HS-27A (cell line): ENCODE measurements at regions not wholly inside any gene's neighbourhood (a gene's known extent, or its start where the extent isn't known, plus 50 kb on each side); places are given as distances from the start of the nearest gene placed in this dataset.
"Not testable (repeated sequence)": the region's sequence is repeated elsewhere in the genome, so short reads cannot be mapped to it uniquely, and the experiment has no call there.

Source experiments
- DNase-seq: peaks from one replicate; pipeline ENCODE4 v3.0.0-alpha.2; 2012; ENCODE audit warnings: low read depth, missing footprints

DNA sequence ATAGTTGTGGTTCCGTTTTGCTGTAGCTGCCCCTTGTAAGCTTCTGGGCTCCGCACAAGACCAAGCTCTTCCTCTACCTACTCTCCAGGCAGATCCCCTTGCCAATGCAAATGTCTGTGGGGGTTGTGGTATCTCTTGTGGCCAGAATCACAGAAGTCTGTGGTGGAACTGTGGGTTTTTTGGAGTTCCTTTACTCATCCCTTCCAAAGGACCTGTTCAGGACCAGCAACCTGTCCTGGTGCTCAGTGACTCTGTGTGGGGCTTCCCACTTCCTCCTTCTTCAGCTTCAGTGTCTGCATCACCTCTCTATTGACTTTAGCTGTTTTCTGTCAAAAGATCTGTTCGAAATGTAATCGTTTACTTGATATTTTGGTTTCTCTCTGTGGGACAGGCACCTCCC, 441.3 kb upstream of the ADAMTSL1 start:
- DNase-seq: no peak

DNA sequence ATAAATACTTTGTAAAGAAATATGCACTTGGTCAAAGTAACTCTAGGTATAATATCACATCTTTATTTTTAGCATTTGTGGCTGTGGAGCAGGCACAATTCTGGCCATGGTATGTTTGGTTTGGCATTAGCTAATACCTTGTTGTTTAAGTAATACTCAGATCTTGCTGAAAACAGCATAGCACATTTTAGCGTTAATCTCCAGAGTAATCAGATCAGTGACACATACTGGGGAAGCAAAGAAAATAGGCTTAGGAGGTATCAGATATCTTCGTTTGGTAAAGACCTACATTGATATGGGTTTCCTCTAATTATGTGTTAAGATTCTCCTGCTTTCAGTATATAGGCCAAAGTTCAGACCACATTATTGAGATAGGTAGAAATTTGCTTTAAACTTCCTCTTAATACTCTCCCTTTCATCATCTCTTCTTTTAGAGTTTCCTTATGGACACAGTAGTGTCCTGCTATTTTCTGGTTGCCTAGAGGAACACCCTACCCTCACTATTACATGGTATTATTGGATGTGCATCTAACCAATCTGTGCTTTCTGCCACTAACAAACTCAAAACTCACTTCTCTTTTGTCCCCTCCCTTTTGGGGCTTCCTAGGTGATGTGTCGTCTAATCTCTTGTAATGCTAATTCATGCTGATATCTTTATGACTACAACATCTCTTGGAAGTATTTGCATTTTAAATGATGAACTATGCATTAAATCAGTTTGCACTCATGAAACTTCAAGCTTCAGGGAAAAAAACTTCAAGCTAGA, 437.3 kb upstream of the ADAMTSL1 start:
- DNase-seq: no peak

DNA sequence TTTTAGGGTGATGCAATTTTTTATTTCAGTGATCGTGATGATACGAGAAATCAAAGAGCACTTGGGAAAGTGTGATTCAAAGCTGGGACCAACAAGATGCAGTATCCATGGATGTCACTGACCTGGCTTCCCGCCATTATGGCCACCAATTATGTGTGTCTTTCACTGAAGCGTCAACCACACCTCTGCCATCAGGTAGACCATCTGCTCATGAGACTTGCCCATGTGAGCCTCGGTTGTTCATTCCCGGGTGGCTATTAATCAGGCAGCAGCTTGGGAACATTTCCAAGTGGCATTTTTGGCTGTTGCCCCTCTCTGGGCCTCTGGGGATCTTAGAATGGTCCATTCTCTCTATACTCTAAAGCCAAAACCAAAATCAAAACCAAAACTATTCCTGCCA, 436.0 kb upstream of the ADAMTSL1 start:
- DNase-seq: no peak

DNA sequence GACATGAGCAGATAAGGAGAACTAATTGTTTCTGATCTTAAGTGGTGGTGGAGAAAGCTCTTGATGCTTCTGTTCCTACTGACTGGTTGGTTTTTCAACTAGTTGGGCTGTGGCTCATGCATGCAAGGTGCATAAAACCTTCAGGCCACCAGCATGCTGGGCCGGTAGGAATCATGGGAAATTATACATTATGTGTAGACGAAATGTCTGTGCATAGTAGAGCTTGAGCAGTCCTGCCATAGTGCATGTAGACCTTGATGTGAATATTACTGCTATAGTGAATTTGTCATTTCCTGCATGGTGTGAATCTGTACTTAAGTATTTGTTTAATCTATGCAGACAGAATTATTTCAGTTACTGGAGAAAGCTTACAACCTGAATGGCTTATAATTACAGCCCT, 433.6 kb upstream of the ADAMTSL1 start:
- DNase-seq: no peak

DNA sequence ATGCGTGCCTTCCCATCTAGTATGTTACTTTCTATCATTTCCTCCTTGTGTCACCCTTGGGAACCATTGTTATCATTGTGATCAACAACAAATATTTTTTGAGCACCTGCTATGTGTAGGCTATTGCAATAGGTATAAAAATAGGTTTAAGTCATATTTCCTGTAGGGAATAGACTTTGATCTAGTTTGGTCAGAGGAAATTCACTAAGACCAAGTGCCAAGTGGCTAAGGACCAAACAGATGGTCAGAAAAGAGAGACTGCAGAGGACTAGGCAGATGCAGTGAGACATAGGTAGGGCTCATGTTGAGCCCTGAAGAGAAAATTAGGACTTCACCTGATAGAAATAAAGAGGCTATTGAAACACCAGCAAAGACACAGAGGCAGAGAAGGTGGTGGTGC, 430.0 kb upstream of the ADAMTSL1 start:
- no peak for DNase-seq

DNA sequence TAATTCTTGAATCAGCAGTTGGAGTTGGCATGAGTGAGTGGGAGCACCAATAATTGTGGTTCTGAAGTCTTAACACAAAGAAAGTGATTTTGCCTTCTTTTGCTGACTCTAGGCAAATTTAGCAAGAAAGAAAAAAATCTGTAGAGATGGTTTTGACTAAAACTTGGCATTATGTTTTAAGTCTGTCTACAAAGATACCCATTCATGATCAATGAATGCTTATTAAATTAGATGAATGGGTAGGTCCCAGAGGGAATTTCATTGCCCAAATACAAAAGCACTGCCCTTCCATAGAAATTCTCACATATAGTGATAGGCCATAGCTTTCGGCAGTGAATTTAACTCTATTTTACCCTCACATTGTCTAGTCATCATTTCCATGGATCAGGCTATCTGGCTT, 428.6 kb upstream of the ADAMTSL1 start:
- DNase-seq: no peak

DNA sequence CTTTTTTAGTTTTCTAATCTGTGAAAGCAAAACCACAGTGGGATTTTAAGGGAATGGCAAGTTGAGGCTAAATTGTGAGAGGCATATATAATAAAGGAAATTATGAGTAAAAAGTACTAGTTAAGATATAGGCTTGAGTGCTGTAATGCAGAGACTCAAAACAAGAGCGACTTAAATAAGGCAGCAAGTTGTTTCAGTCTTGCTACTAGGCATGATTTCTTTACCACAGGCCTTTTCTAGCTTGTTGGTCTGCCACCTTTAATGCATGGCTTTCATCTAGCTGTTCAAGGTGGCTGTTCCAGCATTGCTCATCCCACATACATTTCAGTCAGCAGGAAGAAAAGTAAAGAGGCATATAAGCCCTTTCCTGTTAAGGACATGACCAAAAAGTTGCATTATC, 427.9 kb upstream of the ADAMTSL1 start:
- no peak for DNase-seq

DNA sequence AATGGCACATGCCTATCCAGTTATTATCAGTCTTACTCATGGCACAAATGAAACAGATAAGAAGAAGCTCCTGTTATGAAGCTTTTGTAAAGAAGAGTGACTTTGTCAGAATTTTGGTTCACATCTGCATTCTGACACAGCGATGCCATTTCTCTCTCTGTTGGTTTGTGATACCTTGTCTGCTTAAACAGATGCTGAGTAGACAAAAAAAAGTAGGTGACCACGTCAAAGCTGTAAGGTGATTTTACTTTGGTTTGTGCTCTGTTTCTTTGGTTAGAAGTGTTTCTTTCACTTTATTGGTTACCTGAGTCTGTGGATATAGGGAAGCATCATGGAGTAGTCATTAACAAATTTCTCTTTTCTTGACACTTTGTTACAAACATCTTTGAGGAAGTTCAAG, 422.3 kb upstream of the ADAMTSL1 start:
- DNase-seq: no peak

DNA sequence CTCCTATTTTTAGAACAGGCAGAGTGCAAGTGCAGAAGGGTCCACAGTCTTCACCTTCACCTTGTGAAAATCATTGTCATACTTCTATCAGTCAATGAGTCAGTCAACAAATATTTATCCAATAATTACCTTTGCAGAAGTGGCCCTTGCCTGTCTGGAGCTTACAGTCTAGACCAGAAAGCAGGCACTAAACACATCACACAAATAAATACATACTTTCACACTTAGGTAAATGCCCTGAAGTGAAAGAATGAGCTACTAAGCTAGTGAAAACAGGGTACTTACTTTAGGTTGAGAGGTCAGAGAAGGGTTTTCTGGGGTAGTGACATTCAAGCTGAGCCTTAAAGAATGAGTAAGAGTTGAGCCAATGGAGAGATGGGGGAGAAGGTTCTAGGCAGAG, 421.9 kb upstream of the ADAMTSL1 start:
- no peak for DNase-seq

DNA sequence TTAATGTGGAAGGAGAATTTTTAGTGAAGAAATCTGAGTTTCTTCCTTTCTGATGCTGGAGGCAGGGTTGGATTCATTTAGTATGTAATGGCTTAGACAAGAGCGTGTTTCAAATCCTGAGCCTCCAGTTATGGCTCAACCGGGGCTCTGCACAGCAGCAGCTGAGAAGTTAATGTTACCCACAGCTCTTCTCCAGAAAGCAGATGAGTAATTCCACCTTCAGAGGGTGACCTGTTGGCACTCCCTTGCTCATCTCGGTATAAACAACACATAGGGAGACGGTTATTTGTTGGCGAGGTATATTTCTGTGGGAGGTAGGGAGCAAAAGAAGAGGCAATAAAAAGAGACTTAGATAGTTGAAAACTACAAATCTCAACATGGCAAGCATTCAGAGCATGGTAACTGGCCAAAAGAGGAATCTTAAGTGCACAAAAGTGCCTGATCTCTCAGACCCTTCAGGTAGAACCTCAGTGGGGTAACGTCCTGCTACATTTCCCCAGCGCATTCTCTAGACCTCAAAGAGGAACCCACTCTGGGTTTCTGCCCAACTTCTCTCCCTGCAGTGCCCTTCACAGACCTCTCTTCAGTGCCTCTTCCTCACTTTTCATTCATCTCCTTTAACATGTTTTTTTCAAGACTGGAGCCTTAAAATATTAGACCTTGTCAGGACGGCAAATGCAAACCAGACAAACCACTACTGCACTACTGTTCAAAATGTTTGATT, 417.5 kb upstream of the ADAMTSL1 start:
- DNase-seq: no peak

DNA sequence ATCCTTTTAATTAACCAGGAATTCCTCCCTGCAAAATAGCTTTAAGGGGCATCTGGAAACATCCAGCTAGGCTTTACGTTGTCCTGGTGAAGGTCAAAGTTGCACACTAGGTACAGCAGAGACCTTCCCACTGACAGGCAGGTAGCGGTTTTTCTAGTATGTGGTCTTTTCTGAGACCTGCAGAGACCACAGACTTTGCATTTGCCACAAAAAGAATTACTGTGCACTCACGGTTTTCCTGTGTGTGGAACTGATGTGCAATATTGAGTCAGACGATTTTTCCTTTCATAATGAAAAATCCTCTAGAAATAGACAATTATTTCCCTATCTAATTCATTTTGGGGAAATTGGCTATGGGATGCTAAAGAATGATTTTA, 417.0 kb upstream of the ADAMTSL1 start:
- DNase-seq: no peak

DNA sequence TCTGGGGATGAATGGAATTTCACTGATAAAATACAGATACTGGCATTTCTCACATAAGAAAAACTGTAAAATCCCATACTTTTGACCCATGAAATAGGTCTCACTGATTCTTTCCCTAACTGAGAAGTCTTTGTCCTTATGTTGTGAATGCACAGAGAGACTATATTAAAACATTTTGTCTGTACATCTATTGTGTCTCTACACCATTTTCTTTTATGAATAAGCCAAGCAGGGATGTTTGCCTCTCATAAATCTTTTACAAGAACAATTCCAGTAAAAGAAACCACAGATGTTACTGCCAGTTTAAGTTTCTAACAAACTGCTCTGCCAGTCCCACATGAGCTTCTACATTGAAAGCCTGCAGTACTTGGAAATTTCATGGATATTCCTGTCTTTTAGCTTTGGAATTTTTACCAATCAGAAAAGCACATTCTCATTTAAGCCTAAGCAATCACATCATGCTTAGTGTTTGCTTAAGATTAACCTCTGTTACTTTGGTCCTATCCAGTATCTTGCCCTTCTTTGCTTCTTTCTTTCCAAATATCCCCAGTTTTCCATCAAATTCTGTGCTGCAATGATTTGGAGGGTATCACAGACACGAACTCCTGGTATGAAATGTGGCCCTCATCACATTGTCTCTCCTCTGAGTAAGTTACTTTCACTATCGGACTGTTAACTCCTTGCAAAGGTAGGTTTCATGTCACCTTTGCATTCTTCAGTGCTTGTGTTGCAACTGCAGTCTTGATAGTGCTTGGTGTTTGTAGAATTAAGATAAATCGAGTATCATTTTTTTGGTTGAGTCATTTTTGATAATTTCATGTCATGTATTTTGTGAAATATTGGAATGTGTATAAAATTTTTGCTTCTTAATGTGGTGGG, 415.1 kb upstream of the ADAMTSL1 start:
- no peak for DNase-seq

DNA sequence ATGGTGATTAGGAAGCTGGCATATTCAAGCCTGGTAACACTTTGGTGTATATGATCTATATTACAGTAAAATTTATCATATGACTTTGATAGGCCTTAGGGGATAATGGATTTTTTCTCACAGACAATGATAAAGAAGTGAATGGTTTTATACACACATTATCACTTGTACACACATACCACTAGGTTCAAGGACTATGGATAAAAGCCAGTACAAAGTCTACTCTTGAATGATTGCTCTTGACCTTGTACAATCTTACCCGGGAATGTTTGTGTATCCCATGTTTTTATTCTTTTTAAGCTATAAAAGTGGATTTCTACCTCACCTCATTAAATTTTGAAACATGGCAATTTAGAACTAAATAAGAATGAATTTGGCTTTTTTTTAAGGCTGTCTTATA, 414.5 kb upstream of the ADAMTSL1 start:
- DNase-seq: no peak

DNA sequence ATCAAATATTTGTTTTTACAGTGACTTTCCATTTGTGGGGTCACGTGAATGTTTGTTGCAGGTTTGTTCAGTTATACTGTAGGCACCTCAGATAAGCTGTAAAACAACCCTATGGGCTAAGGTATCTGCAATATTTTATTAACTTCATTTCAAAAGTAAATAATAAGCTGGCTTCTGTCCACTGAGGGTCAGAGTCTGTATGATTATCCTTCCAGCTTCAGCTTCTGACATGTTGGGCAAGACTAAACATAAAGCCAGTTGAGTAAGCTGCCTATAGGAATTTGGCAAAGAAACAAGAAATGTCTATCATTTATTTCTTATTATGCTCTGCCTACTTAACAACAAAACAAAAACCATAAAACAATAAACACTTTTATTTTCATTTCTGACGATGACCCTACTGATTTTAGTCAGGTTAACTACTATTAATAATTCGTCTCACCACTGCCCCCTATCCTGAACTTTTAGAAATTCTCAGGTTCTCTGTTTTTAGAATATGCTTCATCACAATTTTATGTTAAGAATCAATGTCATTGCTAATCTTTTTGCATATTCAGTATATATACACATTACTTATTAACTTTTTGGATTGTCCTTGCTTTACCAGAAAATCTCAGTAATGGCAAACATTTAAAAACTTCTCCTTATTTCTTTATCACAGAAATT, 413.6 kb upstream of the ADAMTSL1 start:
- DNase-seq: no peak

DNA sequence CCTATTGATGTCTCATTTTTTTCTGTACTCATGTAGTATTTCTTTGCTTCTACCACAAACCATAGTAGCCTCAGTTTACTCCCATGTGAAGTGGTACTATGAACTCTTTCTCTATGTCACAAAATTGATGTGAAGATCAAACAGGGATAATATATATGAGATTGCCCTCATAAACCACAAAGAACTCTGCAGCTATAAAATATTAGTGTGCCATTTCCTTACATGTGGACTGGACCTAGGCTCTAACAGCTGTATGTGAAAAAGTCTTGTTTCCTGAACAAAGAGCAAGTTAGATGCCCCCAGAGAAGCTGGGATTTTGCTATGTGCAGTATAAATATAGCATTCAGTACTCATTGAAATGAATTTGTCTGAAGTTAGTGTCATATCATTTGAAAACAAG, 412.6 kb upstream of the ADAMTSL1 start:
- no peak for DNase-seq

DNA sequence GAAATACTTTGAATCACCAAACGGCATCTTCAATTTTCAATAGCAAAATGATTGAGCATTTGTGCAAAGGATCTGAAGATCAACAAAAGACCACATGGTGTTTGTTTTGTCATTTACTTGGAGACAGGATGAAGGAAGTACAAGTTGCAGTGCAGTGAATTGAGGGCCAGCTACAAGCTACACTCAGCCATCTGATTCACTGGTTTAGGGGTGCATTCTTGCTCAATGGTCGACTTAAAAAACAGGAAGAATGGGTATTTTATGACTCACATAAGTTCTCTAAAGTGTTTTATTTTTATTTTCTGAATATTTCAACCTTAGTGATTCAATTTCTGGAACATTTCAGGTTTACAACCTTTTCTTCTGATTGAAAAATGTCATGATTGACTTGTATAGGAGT, 412.1 kb upstream of the ADAMTSL1 start:
- DNase-seq: no peak

DNA sequence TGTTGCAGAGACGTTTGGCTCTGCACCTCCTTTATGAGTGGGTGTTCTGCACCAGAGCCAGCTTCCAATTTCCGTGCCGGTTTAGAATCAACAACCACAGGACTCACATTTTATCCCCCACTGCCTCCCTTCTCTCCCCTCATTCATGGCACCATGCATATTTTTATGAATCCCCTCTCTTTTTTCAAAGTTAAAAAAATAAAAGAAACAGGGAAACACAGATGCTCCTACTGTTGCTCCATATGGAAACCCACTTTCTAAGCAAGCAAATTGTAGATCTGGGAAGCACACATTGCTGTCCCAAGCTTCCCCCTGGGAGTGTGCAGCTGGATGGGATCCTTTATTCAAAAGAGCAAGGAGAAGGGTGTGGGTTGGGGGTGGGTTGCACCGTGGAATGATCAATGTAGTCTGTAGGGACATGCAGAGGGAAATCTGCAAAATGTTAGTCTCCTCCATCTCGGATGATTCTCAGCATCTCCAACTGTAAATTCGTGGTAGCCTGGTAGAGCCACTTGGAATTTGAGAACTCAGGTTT, 410.0 kb upstream of the ADAMTSL1 start:
- no peak for DNase-seq

DNA sequence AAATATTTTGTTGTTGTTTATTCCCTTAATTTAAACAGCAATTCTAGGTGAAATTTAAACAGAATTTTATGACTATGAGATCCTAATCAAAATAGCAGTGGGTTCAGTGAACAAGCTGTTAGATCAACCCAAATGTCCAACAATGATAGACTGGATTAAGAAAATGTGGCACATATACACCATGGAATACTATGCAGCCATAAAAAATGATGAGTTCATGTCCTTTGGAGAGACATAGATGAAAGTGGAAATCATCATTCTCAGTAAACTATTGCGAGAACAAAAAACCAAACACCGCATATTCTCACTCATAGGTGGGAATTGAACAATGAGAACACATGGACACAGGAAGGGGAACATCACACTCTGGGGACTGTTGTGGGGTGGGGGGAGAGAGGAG, 407.3 kb upstream of the ADAMTSL1 start:
- not testable (repeated sequence) for DNase-seq

DNA sequence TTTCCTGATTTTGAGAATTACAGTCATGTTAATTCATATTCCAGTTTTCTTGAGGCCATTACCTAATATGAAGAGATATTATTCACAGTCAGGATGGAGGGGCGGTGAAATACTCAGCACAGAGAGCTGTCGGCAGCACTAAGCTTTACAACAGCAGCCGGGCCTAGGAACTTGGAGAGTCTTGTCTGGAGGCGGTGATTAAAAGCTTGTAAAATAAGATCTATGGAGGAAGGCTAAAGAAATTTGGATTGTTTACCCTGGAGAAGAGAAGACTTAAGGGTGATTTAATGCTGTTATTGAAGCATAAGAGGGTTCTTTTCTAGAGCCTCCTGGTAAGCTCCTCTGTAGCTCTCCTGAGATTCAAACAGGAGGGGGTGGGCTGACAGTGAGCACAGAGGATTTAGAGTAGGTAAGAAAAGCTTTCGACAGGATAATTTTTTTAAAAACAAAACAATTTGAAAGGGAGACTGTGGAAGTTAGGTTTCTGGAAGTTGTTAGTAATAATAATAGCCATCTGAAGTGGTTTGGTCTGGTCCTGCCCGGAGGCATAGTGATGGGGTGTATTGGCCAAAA, 406.3 kb upstream of the ADAMTSL1 start:
- no peak for DNase-seq

DNA sequence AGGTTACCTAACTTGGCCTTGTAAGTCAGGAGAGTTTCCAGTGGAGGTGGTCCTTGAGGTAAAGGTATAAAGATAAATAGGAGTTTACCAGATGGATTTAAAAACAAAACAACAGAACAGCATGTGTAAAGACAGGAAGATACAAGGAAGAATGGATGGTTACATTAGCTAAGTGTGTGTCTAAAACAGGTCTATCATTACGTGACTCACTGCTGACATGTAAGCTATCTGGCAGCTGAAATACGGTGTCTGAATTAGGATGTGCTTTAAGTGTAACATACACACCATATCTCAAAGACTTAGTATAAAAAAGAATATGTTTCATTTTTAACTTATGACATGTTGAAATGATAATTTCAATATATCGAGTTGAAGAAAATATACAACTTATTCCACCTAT, 405.1 kb upstream of the ADAMTSL1 start:
- no peak for DNase-seq

DNA sequence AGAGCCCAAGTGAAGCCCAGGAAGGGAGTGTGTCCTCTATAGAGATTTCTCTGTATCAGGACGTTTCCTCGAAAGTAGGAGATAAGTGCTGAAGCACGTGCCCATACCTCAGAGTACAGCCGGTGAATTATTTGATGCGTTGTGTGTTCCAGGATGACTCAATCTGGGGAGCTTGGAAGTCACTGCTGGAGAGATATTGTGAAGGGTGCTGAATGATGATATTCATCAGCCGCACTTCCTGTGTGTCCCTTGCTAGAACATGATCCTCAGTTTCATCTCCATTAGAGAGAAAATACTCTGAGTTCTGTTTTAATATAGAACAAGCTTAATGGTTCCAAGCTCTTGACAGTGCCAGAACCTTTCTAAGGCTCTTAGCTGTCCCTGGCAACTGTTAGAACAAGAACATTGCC, 402.3 kb upstream of the ADAMTSL1 start:
- DNase-seq: peak; percentile 66

DNA sequence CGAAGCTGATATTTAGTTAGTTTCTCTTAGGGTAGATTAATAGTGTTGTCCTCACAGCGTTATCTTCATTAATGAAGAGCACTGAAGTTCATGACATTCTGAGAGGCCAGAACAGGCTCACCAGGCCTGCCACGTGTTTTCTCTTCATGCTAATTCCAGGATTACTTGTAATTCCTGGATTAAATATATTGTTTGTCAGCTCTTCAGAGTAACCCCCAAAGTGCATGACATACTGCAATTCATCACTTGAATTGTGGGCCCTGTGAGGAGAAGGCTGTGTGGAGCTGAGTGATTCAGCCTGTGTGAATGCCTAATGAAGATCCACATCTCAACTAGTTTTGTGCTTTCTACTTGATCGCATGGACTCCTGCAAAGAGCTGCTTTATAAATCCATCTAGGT, 401.0 kb upstream of the ADAMTSL1 start:
- no peak for DNase-seq
